COR-L47 (cell line): ENCODE measurements at regions not wholly inside any gene's neighbourhood (a gene's known extent, or its start where the extent isn't known, plus 50 kb on each side); places are given as distances from the start of the nearest gene placed in this dataset.
A peak's percentile ranks its signal among the peaks of the same experiment; 100 is the strongest.
"Not testable (repeated sequence)": the region's sequence is repeated elsewhere in the genome, so short reads cannot be mapped to it uniquely, and the experiment has no call there.

ENCODE experiments used
- DNase-seq: peaks from one replicate; lab custom pipeline; 2025; lab: John Stamatoyannopoulos, UW

GRCh38 chr4:26248647-26249046 is 72.2 kb upstream of the RBPJ start:
- peak; percentile 74 for DNase-seq

- DNase-seq = no peak
Measured at GRCh38 chr4:26252349-26253025, 68.3 kb upstream of the RBPJ start.

GRCh38 chr4:26253968-26254367 is 66.8 kb upstream of the RBPJ start:
- no peak for DNase-seq

GRCh38 chr4:26255989-26256388 is 64.8 kb upstream of the RBPJ start:
- no peak for DNase-seq

GRCh38 chr4:26257444-26257843 is 63.4 kb upstream of the RBPJ start:
- DNase-seq = not testable (repeated sequence)

- no peak for DNase-seq
Measured at GRCh38 chr4:26257850-26258249, 63.0 kb upstream of the RBPJ start.

- no peak for DNase-seq
Measured at GRCh38 chr4:26260571-26260970, 60.2 kb upstream of the RBPJ start.

GRCh38 chr4:26261405-26261804 is 59.4 kb upstream of the RBPJ start:
- DNase-seq = no peak

- no peak for DNase-seq
Measured at GRCh38 chr4:26263165-26263564, 57.6 kb upstream of the RBPJ start.

GRCh38 chr4:26264109-26264508 is 56.7 kb upstream of the RBPJ start:
- DNase-seq = no peak

GRCh38 chr4:26267087-26267486 is 53.7 kb upstream of the RBPJ start:
- DNase-seq = no peak

GRCh38 chr4:26268246-26268645 is 52.6 kb upstream of the RBPJ start:
- no peak for DNase-seq

- no peak for DNase-seq
Measured at GRCh38 chr4:26269038-26269437, 51.8 kb upstream of the RBPJ start.
